ENCODE measurements at regions not wholly inside any gene's neighbourhood (a gene's known extent, or its start where the extent isn't known, plus 50 kb on each side); places are given as distances from the start of the nearest gene placed in this dataset.
"Not testable (repeated sequence)": the region's sequence is repeated elsewhere in the genome, so short reads cannot be mapped to it uniquely, and the experiment has no call there.

DNA sequence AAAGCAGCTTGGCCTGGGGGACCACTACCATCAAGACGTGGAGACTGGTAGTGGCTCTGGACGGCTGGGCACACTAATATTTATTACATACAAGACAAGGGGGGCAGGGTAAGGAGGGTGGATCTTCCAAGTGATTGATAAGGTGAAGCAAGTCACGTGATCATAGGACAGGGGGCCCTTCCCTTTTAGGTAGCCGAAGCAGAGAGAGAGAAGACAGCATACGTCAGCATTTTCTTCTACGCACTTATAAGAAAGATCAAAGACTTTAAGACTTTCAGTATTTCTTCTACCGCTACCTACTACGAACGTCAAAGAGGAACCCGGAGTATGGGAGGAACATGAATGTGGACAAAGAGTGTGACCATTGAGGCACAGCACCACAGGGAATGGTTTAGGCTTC is 307.9 kb downstream of the RPIA start:
- CTCF ChIA-PET, result no interaction called here
- intact Hi-C loops (cut with micrococcal nuclease), result no loop called here
- H3K4me3 Mint-ChIP-seq, result no peak overlapping the region
- H3K36me3 Mint-ChIP-seq, result no peaks in the 10 kb centered on the region
- no peaks in the 10 kb centered on the region for H3K4me1 Mint-ChIP-seq (ENCODE audit: low read depth)
- H3K27ac Mint-ChIP-seq, result no peak overlapping the region
- no peak for DNase-seq
- POLR2A ChIA-PET, result no interaction called here
- H3K27me3 Mint-ChIP-seq, result peaks cover 2% of the 10 kb centered on the region
- no peaks in the 10 kb centered on the region for H3K9me3 Mint-ChIP-seq

GRCh38 chr2:89000235-89000634 is 308.8 kb downstream of the RPIA start:
- H3K36me3 Mint-ChIP-seq, result no peaks in the 10 kb centered on the region

DNA sequence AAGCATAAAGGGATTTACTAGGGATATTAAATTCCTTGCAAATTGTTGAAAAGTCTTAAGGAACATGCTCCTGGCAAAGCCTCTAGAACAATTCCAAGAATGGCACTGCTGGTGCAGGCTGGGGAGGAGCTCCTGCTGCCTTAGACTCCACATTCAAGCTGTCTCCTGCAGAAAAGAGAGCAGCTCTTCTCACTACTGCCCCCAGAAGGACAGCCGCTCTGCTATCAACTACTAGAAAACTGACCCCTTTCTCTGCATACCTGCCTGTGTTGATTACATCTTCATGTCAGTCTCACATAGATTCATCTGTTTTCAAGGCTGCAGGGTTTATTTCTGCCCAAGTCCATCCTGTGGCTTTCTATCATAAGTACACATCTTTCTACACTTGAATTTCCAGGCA is 312.8 kb downstream of the RPIA start:
- CTCF ChIA-PET; H3K27ac Mint-ChIP-seq; DNase-seq; H3K27me3 Mint-ChIP-seq; H3K4me3 Mint-ChIP-seq; H3K4me1 Mint-ChIP-seq (ENCODE audit: low read depth); H3K9me3 Mint-ChIP-seq; H3K36me3 Mint-ChIP-seq; intact Hi-C loops (cut with micrococcal nuclease); POLR2A ChIA-PET: not testable (repeated sequence)

More at GRCh38 chr2:89000235-89000634, 308.8 kb downstream of the RPIA start:
- no peak overlapping the region for H3K27ac Mint-ChIP-seq
- ChIA-PET CTCF (no interaction called here), POLR2A (no interaction called here)
- intact Hi-C loops (cut with micrococcal nuclease), result no loop called here
- no peaks in the 10 kb centered on the region for H3K4me1 Mint-ChIP-seq (ENCODE audit: low read depth)
- H3K9me3 Mint-ChIP-seq, result no peaks in the 10 kb centered on the region
- peaks cover 4% of the 10 kb centered on the region for H3K27me3 Mint-ChIP-seq
- no peak for DNase-seq
- no peak overlapping the region for H3K4me3 Mint-ChIP-seq

DNA sequence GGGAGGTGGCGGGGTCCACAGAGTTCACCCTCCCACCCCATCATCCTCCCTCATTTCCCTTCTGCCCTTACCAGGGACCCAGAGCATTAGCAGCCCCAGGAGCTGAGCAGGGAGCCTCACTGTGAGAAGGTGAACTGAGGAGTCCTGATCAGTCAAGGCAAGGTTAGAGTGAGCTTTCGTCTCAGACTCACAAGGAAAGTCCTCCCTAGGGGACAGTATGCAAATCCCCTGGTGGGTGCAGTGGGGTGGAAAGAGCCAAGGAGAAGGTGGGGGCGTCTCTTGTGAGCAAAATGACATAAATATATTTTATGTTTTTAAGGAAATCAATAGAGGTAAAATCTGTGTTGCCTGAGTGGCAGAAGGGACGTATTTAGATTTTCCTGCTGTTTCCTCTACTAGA is 329.1 kb downstream of the RPIA start:
- H3K27me3 Mint-ChIP-seq, POLR2A ChIA-PET, H3K36me3 Mint-ChIP-seq: not testable (repeated sequence)

DNA sequence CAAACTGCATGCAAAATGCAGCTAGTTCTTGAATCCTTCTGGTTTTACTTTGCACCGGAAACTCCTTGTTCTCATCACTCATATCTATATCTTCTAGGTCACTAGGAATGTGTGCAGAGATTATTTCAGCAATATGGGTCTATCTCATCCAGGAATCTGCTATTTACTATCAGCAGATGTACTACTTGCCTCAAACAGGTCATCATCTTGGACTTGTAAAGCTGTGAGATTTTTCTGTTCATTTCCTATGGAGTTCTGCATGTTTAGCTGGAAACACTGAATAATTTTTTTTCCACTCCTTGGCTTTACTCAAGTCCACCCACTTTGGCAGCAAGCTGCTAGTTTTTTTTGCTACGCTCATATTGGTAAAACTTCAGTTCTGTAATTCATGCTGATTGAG is 334.8 kb downstream of the RPIA start:
- H3K4me1 Mint-ChIP-seq (ENCODE audit: low read depth); H3K9me3 Mint-ChIP-seq; POLR2A ChIA-PET; DNase-seq; CTCF ChIA-PET; H3K4me3 Mint-ChIP-seq; H3K36me3 Mint-ChIP-seq; intact Hi-C loops (cut with micrococcal nuclease); H3K27me3 Mint-ChIP-seq; H3K27ac Mint-ChIP-seq: not testable (repeated sequence)

More for the DNA sequence above, 329.1 kb downstream of the RPIA start:
- H3K4me3 Mint-ChIP-seq; CTCF ChIA-PET; H3K4me1 Mint-ChIP-seq (ENCODE audit: low read depth); H3K9me3 Mint-ChIP-seq; H3K27ac Mint-ChIP-seq; intact Hi-C loops (cut with micrococcal nuclease); DNase-seq: not testable (repeated sequence)

GRCh38 chr2:89027115-89027514 is 335.6 kb downstream of the RPIA start:
- POLR2A ChIA-PET, CTCF ChIA-PET: not testable (repeated sequence)

GRCh38 chr2:89027536-89027935 is 336.1 kb downstream of the RPIA start:
- H3K9me3 Mint-ChIP-seq; H3K4me1 Mint-ChIP-seq (ENCODE audit: low read depth); H3K4me3 Mint-ChIP-seq; H3K27ac Mint-ChIP-seq; H3K36me3 Mint-ChIP-seq; H3K27me3 Mint-ChIP-seq; CTCF ChIA-PET; intact Hi-C loops (cut with micrococcal nuclease); DNase-seq; POLR2A ChIA-PET: not testable (repeated sequence)

More at GRCh38 chr2:89027115-89027514, 335.6 kb downstream of the RPIA start:
- H3K36me3 Mint-ChIP-seq; H3K9me3 Mint-ChIP-seq; H3K27me3 Mint-ChIP-seq; DNase-seq; intact Hi-C loops (cut with micrococcal nuclease); H3K27ac Mint-ChIP-seq; H3K4me1 Mint-ChIP-seq (ENCODE audit: low read depth); H3K4me3 Mint-ChIP-seq: not testable (repeated sequence)

DNA sequence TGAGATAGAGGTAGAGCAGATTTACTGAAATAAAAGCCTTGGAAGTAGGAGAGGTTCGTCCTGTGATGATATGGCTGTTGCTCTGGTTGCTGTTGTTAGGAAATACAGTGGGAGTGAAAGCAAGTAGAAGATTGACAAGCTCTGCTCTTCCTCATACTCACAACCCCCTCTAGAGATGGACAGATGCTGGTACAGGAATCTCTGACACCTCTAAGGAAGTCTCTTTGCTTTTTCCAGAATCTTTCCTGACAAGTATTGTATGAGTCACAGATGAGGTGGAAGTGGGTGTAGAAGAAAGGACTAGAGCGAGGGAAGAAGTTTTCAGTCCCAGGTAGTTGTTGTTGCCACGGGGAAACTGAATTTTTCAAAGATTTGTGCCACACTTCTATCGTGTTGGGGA is 337.8 kb downstream of the RPIA start:
- CTCF ChIA-PET; intact Hi-C loops (cut with micrococcal nuclease); H3K4me1 Mint-ChIP-seq (ENCODE audit: low read depth); H3K27ac Mint-ChIP-seq; H3K27me3 Mint-ChIP-seq; DNase-seq; H3K9me3 Mint-ChIP-seq; H3K4me3 Mint-ChIP-seq; H3K36me3 Mint-ChIP-seq; POLR2A ChIA-PET: not testable (repeated sequence)

GRCh38 chr2:89048138-89049066 is 356.9 kb downstream of the RPIA start:
- intact Hi-C loops (cut with micrococcal nuclease); POLR2A ChIA-PET; CTCF ChIA-PET; DNase-seq; H3K4me3 Mint-ChIP-seq; H3K9me3 Mint-ChIP-seq; H3K27ac Mint-ChIP-seq; H3K27me3 Mint-ChIP-seq; H3K36me3 Mint-ChIP-seq; H3K4me1 Mint-ChIP-seq (ENCODE audit: low read depth): not testable (repeated sequence)

GRCh38 chr2:89058616-89059015 is 367.1 kb downstream of the RPIA start:
- CTCF ChIA-PET; H3K27me3 Mint-ChIP-seq; H3K36me3 Mint-ChIP-seq; intact Hi-C loops (cut with micrococcal nuclease); POLR2A ChIA-PET; H3K9me3 Mint-ChIP-seq; H3K4me3 Mint-ChIP-seq; H3K27ac Mint-ChIP-seq; H3K4me1 Mint-ChIP-seq (ENCODE audit: low read depth); DNase-seq: not testable (repeated sequence)

- H3K27me3 Mint-ChIP-seq; H3K9me3 Mint-ChIP-seq; H3K4me3 Mint-ChIP-seq; POLR2A ChIA-PET; intact Hi-C loops (cut with micrococcal nuclease); DNase-seq; H3K27ac Mint-ChIP-seq; H3K4me1 Mint-ChIP-seq (ENCODE audit: low read depth); CTCF ChIA-PET; H3K36me3 Mint-ChIP-seq: not testable (repeated sequence)
Measured at GRCh38 chr2:89061174-89061573, 369.7 kb downstream of the RPIA start.

GRCh38 chr2:89076771-89077170 is 385.3 kb downstream of the RPIA start:
- H3K4me3 Mint-ChIP-seq; intact Hi-C loops (cut with micrococcal nuclease); H3K27ac Mint-ChIP-seq; DNase-seq; H3K4me1 Mint-ChIP-seq (ENCODE audit: low read depth); CTCF ChIA-PET; H3K27me3 Mint-ChIP-seq; POLR2A ChIA-PET; H3K9me3 Mint-ChIP-seq; H3K36me3 Mint-ChIP-seq: not testable (repeated sequence)

- H3K4me3 Mint-ChIP-seq; H3K27me3 Mint-ChIP-seq; H3K27ac Mint-ChIP-seq; CTCF ChIA-PET; H3K4me1 Mint-ChIP-seq (ENCODE audit: low read depth); POLR2A ChIA-PET; H3K9me3 Mint-ChIP-seq; H3K36me3 Mint-ChIP-seq; DNase-seq; intact Hi-C loops (cut with micrococcal nuclease): not testable (repeated sequence)
Measured at GRCh38 chr2:89092911-89093310, 401.4 kb downstream of the RPIA start.
